NCI-H526 (cell line): ENCODE measurements at regions not wholly inside any gene's neighbourhood (a gene's known extent, or its start where the extent isn't known, plus 50 kb on each side); places are given as distances from the start of the nearest gene placed in this dataset.

Source experiments
- DNase-seq, 2 experiments: peaks; one replicate each; lab custom pipeline; 2025; lab: John Stamatoyannopoulos, UW

DNA sequence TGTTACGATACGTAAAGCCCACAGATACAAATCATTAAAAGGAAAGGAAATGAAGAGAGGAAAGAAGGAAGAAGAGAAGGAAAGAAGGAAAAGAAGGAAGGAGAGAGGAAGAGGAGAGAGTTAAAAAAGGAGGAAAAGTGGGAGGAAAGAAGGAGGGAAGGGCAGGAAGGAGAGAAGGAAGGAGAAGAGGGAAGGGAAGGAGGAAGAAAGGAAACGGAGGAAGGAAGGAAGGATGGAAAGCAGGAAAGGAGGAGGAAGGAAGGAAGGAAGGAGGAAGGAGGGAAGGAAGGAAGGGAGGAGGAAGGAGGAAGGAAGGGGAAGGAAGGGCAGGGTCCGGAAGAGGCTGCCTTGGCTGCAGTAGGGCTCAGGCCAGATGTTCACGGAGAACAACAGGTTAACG is 95.2 kb downstream of the ENGASE start:
- DNase-seq: no peak

DNA sequence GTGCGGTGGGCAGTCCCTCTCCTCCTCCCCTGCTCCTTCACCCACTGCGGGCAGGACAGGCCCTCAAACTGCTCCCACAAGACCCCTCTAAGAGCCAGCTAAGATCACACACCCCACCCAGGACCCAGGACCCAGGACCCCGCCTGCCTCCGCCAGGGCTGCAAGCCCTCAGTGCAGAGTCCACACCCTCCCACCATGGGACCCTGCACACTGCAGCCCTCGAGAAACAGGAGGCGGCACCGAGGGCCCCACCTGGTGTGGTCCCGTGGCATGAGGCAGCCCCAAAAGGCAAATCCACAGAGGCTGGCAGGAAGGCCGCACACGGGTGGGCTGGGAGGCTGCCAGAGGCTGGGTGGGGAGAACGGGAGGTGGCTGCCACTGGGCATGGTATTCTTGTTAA is 94.7 kb downstream of the ENGASE start:
- DNase-seq: no peak

DNA sequence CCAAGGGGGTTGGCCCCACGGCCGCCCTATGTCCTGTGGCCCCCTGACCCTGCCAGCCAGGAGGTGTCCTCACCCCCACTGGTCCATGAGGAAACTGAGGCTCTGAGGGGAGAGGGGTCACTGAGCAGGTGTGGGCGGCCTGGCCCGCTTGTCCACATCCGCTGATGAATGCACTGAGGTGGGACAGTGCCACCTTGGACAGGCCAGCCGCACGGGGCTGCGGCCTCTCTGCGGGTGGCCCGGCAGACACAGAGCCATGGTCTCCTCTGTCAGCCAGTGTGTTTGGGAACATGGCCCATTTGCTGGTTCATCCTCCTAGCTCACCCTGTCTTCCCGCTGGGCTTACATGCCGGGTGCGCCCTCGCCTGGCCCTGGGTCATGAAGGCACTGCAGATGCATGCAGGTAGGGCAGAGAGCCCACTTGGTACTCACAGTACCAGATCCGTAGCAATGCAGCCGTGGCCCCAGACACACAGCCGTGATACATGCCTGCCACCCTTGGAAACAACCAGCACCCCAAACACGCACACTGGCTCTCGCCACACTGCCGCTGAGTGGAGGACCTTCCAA is 93.9 kb downstream of the ENGASE start:
- peak in 1 of 2 experiments; percentile 56 for DNase-seq

DNA sequence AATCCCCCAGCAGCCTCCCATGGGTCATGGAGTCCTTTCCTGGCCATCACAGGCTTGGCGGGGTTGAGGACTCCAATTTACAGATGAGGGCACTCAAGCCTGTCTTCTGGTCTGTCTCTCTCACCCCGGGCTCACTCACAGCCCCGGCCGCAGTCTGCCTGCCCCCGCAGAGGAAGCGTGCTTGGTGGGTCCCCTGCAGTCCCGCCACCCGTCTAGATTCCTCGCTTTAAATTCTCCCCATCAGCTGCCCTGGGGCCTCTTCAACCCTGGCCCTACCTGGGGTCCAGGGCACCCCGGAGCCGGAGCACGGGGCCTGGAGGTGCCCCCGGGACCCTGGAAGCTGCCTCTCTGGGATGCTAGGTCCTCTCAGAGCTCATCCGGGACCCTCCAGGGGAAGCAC is 92.9 kb downstream of the ENGASE start:
- no peak for DNase-seq

DNA sequence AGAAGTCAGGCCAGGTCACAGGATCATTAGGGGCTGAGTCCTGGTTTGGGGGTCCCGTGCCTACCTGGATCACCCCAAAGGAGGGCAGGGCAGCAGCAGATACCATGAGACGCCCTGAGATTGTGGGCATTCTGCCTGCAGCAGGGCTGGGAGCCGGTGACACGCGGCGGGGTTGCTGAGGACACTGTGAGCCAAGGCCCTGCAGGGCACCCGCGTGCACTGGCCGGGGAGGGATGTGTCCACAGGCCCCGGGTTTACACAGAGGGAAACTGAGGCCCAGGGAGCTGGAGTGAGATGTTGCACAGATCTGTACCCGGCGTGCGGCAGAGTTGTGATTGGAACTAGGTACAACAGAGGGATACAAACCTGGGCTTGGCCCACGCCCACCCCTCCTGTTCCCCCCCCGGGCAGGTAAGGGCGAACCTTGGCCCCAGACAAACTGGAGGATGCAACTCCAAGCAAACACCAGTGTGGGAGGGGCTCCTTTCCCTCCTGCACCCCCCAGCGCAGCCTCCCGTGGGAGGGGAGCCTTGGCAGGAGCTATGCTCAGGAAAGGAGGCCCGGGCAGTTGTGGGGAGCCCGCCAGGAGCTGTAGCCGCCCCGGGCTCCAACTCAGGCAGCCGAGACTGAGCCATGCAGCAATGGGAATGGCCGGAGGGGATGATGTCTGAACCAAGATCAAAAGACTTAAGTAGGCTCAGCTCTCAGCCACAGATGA is 91.3 kb downstream of the ENGASE start:
- DNase-seq: peak in 1 of 2 experiments; percentile 31

DNA sequence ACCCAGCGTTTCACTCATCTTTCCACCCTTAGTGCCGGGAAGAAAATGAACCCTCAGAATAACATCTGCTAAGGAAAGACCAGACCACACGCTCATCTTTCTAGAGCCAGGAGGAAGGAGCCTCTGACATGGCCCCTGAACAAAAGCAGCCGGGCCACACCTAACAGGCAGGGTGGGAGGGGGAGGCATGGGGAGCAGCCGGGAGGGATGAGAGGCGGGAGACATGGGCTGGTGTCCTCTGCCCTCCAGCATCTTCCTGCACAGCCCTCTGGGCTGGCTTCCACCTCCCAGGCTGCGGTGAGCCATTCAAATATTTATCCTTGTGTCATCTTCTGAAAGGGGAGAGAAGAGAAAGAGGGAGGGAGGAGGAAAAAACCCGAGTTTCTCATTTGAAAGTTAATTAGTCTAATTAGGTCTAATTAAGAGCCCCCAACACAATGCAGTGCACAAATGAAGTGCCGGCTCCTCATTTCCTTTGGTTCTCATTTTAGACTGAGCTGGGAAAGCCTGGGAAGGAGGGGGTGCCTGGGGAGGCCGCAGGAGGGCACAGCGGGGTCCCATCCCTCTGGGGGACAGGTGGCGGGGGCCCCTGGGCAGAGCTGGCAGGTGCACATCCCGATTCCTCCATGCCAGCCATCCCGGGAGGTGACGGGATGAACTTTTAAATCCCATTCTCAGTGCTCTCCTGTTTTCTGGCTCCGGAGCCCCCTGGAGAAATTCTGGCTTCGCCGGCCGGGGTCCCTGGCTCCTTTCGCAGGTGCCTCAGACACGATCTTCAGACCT is 90.5 kb downstream of the ENGASE start:
- peak in 1 of 2 experiments; percentile 47 for DNase-seq

DNA sequence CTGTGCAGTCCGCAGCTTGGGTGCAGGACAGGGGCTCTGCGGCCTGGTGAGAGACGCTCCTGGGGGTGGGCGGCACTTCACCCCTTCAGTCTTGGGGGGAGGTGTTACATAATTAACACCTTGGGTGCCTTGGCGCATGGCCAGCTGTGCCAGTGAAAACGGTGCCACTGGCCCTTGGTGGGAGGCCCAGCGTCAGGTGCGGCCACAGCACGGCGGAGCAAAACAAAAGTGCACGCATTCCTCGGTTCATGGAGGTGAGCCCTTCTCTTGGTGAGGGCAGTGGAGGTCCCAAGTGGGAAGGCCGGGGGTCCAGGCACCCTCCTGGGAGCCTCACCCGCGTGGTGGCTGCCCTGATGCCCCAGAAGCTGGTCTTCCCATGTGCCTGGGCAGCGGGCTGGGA is 89.8 kb downstream of the ENGASE start:
- DNase-seq: no peak

DNA sequence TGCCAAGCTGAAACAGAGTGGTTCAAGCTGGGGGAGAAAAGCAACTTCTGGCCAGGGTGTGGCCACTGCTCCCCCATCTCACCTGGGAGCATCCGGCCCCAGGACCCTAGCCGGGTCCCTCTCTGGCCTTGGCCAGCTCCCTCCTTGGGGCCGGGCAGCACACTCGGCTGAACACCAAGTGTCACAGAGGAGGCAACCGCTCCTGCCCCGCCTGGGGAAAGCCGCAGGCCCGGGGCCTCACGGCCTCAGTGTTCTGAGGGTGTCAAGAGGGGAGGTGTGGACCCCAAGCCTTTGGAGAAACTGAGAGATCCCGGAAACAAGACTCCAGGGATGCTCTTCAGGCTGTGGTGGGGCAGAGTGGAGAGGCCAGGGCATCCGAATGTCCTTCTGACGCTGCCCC is 88.4 kb downstream of the ENGASE start:
- DNase-seq: no peak

DNA sequence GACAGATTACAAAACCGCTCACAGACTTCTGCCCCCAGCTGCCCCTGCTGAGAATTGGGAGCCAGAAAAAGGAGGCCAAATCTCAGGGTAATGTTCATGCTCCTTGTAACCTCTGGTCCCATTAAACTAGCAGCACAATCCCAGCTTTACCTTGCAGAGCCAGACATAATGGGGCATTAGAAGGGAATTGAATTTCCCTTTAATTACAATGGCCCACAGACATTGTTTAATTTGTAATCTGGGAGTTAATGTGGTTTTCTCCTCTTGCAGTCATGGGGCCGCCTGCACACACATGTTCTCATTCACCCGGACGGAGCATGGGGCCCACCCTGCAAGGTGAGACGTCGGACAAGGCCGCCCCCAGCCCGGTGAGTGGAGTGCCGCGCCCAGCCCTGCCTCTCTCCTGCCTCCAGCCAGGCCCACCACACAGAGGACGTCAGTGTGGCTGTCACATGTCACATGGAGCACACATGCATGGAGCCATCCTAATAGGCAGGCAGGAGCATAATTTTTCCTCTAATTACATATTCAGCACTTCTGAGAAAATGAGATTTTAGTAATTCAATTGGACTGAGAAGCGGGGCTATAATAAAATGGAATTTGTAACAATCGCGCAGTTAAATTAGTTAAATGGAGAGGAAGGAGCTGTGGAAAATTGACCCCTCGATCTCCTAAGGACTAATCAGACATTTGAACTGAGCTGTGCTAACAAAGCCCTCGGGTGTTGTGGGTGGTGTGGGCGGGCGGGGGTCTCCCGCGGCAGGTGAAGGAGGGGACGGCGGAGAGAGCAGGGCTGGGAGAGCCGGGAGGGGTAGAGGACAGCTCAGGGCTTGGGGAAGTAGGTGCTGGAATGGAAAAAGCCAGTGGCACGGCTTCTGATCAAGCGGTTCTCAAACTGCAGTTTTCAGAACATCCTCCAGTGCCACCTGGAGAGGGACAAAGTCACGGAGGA is 87.7 kb downstream of the ENGASE start:
- DNase-seq: no peak

DNA sequence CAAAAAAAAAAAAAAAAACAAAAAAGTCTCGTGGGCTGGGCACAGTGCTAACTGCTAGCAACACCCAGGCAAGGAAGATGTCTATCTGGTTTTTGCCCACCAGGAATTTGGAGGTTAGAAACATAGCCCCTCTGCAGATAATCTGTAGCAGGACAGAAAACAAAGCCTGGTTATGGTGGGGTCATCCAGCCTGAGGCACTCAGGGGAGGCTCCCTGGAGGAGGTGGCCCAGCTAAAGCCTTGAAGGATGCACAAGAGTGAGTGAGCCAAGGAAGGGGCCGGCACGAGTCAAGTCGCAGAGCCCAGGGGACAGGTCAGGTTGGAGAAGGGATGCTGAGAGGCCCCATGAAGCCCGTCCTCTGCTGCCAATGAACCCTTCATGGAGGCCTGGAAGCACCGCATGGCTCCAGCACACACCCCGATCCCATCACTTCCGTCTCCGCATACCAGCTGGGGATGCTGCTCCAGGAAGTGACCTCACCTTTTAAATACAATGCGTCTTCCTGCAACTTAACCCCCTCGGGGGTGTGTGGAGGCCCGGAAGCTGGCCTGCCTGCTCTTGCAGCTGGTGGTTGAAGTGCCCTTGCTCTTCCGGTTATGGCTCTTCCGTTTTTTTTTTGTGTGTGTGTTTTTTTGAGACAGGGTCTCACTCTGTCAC is 86.5 kb downstream of the ENGASE start:
- DNase-seq: no peak

DNA sequence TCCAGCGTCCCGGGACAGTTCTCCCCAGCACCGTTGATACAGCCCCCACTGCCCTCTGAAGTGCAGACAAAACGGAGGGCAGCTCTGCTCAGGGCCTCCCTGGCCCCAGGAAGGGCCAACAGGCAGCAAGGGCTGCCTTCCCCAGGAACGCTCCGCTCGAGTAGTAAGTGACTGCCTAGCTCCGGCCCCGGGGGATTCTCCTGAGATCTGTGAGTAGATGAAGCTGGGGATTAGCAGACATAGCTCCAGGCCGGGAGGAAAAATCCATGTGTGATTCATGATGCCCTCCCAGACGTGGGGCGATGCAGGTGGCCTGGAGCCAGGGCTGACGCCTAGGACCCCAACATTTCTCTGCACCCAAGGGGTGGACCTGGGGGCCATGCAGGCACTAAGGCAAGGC is 85.3 kb downstream of the ENGASE start:
- no peak for DNase-seq

DNA sequence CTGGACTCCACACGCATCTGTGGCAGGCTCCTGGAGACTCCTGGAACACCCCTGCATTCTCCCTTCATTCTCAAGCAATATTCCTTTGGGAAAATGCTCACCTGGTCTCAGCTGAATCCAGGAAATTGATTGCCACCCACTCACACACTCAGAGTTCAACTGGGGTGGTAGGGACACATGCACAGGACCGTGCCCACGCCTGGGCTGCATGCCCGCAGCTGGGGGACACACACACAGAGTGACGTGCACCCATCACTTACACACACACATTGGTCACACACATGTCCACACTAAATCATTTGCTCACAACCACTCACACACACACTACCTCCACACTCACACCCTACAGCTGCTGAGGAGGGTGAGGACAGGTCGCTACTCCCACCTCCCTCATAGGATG is 84.8 kb downstream of the ENGASE start:
- DNase-seq: no peak

DNA sequence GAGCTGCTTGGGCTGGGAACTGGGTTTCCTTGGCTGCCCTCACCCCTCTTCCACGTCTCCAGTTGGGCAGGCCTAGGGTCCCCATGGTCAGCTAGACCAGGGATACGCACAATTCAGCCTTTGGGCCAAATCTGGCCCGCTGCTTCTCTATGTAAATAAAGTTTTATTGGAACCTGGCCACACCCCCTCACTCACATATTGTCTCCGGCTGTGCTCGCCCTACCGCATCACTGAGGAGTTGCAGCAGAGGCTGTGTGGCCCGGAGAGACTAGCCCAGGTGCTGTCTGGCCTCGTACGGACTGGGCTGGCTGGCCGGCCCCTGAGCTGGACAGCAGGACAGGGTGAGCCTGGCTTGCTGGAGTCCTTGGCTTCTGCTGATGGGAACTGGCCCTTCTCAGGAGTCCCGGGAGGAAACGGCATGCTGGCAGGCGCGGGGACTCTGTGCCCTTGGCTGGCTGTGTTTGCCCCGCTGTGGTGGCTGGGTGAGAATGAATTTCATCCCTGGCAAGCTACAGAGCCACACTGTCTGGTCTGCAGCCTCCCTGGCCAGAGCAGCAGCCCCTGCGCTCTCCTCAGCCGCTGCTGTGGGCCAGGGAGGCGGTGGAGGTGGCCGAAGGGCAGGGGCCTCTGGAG is 82.0 kb downstream of the ENGASE start:
- DNase-seq: peak in 1 of 2 experiments; percentile 33

DNA sequence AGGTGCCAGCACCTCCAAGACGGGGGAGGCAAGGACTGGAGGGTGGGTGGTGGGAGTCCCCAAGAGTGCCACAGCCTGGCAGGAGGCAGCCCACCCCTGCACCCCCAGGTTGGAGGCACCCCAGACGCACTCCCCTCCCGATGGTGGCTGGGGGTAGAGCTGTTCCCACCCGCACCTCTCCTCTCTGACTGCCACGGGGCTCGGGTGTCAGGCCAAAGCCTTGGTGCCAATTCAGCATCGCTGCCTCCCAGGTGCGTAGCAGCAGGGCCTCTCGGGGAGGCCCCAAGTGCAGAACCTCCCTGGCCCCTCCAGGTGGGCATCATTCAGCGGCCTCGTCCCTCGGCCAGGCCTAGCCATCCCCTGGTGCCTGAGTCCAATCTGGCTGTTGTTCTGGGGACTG is 81.1 kb downstream of the ENGASE start:
- DNase-seq: no peak

DNA sequence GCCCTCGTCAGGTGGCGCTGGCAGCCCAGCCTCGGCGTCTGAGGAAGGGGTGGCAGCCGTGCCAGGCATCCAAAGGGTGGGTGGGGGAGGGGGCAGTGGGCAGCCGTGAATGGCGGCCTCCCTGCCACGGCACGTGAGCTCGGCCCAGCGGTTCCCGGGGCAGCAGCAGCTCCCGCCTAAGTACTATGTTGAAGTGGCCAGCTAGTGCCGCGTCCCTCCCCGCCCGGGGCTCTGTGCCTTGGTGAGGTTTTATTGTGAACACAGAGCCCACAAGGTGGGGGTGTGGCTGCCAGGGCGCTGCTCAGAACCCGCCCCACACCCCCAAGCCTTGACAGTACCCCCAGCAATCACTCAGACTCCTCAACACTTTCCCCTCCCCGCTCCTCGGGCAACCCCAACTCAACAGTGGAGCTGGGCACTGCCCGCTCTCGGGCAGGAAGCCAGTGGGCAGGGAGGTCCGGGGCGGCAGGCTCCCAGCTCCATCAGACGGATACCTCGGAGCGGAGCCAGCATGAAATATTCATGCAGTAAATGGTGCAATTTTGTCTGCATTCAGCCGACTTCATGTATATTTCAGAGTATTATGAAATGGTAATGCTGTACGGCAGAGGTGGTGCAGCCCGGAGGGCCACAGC is 80.4 kb downstream of the ENGASE start:
- peak in 1 of 2 experiments; percentile 40 for DNase-seq

DNA sequence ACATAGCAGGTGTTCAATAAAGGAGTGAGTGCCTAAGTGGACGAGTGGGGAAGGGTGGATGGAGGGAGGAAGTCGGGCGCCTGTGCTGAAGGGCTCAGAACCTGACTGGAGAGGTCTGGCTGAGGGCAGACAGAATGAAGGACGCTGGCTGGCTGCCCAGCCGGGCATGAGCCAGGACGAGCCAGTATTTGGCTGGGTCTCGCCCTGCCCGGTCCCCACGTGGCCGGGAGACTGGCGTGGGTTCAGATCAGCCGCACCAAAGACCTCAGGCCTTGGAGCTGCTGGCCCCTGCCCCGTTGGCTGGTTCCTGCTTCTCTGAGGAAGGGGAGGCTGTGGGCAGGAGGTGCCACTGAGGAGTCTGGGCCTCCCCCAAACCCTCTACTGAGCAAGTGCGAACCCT is 79.8 kb downstream of the ENGASE start:
- no peak for DNase-seq

DNA sequence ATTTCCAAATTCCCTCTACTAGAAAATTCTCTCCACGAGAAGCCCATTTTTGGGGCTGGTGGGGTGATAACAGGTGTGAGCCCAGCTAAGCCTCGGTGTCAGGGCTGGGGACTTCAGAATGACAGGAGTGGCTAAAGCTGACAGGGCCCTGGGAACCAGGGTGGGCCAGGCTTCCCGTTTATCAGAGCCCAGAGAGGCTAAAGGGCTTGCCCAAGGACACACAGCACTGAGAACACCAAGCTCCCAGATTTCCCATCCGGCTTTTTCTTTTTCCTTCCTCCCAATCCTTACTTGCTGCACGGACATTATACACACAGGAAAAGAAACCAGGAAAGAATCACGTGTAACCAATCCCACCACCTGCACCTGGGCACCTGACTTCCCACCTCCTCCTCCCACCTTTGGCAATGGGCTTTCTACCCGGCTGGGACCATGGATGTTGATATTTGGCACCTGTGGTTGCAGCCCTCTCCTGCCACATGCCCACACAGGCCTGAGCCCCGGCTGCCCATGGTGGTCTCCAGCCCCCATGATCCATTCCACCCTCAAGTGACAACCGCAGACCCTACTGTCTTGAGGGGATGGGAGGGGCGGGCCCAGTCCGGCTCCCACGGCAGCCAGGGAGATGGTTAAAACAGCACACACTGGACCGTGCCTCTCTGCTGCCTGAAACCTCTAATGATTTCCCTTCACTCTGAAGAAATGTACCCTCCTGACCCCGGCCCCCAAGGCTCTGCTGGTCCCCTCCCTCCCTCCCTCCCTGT is 78.9 kb downstream of the ENGASE start:
- DNase-seq: no peak

DNA sequence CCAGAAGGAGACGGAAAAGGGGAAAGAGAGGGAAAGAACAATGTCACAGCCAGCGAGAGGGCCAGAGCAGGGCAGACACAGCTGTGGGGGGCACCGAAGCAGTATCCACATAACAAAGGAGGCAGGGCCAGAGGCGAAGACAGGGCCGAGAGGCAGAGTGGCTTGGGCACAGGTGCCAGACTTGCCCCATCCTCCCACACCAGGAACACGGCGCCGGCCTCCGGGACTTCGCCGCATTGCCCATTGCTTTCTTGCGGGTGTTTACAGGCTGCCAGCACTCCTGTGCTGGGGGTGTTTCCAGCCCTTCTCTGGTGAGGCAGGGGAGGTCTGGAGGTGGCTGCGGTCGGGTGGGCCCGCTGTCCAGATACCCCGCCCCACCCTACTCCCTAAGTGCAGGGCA is 78.0 kb downstream of the ENGASE start:
- DNase-seq: no peak

DNA sequence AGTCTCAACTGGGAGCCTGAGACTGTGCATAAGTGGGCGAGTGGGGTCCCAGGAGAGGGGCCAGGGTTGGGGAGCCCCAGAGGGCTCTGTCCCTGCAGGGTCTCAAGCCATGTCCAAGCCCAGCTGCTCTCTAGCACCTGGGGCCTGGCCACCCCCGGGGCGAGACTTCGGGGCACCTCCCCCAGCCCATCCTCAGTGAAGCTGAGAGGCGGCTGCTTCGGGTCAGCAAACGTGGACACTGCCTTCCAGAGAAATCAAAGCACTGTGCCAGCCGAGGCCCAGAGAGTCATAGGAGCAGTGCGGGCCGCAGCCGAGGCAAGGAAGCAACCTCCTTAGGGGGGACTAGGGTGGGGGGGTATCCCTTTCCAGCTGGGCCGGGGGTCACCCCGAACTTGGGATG is 77.5 kb downstream of the ENGASE start:
- DNase-seq: no peak

DNA sequence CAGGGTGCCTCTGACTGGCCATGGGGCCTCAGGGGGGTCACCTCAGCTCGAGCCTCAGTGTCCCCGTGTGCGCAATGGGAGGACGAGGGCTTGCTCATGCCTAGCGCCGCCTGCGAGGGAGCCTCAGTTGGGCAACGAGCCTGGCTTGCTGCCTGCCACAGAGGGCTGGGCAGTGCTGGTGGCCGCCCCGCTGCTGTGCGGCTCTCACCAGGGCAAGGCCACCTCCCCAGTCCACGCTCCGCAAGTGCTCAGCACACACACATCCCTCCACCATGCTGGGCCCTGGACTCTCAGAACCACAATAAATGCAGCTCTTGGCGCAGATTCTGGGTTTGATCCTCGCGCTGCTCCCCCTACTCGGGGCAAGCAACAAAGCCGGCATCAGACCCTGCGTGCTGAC is 76.2 kb downstream of the ENGASE start:
- no peak for DNase-seq
